PFSK-1 (cell line): ENCODE measurements at regions not wholly inside any gene's neighbourhood (a gene's known extent, or its start where the extent isn't known, plus 50 kb on each side); places are given as distances from the start of the nearest gene placed in this dataset.

Experiments
- FOXP2 ChIP-seq: optimal IDR thresholded peaks from 2 replicates; pipeline ENCODE3; 2011; ENCODE audit warnings: borderline replicate concordance, control low read depth, inconsistent platforms; ENCODE audit not compliant: insufficient read depth; ENCODE audit errors: extremely low read length, extremely low read depth
- POLR2AphosphoS5 ChIP-seq: IDR thresholded peaks from 2 replicates; pipeline ENCODE4 v1.6.1; 2012; ENCODE audit warnings: low read depth, mild to moderate bottlenecking, control low read depth, low read length, moderate library complexity
- REST ChIP-seq, 2 experiments: IDR thresholded peaks; 2 replicates each; pipeline versions ENCODE4 v1.6.1 to v1.8.0; 2011 to 2012; ENCODE audit warnings: low read depth in 2 of 2, low read length in 2 of 2, control low read depth in 1 of 2, inconsistent platforms in 1 of 2, mild to moderate bottlenecking in 1 of 2, moderate library complexity in 1 of 2; ENCODE audit not compliant: insufficient read depth in 1 of 2
- SIN3A ChIP-seq: IDR thresholded peaks from 2 replicates; pipeline ENCODE4 v1.6.1; 2012; ENCODE audit warnings: mild to moderate bottlenecking, low read length, moderate library complexity, borderline replicate concordance; ENCODE audit not compliant: insufficient read depth

- TF ChIP-seq POLR2AphosphoS5, result no peak
- no peak for TF ChIP-seq SIN3A
- TF ChIP-seq REST (IDR thresholded peaks at IDR 0.05; ENCODE audit: insufficient read depth in 1 of 2, low read depth in 2 of 2, low read length in 2 of 2), result no peak
- TF ChIP-seq FOXP2, result no peak
Observed at GRCh38 chr14:58881433-58881832, 243.7 kb downstream of the DACT1 start.
